K562 (cell line): ENCODE measurements at regions not wholly inside any gene's neighbourhood (a gene's known extent, or its start where the extent isn't known, plus 50 kb on each side); places are given as distances from the start of the nearest gene placed in this dataset.

Source experiments
- ATAC-seq: fragments of 200-7000 bp; cut with Tn5 transposase; 3 replicates; pipeline ENCODE4 v1.9.1; 2020; ENCODE audit warnings: moderate library complexity
- BruUV-seq: library from RNA; stranded (reverse); fragments of 400-500 nt; replicated peaks from 2 replicates; lab custom pipeline; 2021; lab: Mats Ljungman, UMichigan
- CTCF ChIA-PET: fragments of 300-600 bp; formaldehyde crosslinking; extraction: SDS; loops from one replicate; lab custom pipeline; 2021; ENCODE audit warnings: low intra/inter-chr PET ratio; lab: Yijun Ruan, JAX
- POLR2A ChIA-PET: fragments of 300-600, 350-650 bp; sonication (Branson Sonifier 250); formaldehyde crosslinking; extraction: SDS; loops from one replicate; lab custom pipeline; 2021; ENCODE audit warnings: antibody characterized with exemption, inconsistent platforms; lab: Yijun Ruan, JAX
- DNase-seq, 4 experiments: peaks; one replicate each; pipeline versions ENCODE4 v3.0.0 to v3.0.0-alpha.2; 2011 to 2018; ENCODE audit warnings: low spot score in 3 of 4, mixed read lengths in 3 of 4; ENCODE audit errors: extremely low read depth in 1 of 4
- FAIRE-seq: peaks from 2 replicates; lab custom pipeline; 2011; peaks lifted over from hg19 to GRCh38; lab: Jason Lieb, UNC
- H2AFZ ChIP-seq: 2 replicates; pipeline ENCODE4 v1.6.0; 2011; ENCODE audit warnings: low read depth, low read length, control low read depth, inconsistent platforms
- H3K27ac ChIP-seq: fragments of 200-600 bp; 3 replicates; pipeline ENCODE4 v1.8.0; 2011; ENCODE audit warnings: low read depth, mild to moderate bottlenecking, control low read depth, inconsistent platforms, low read length, moderate library complexity, mixed read lengths; ENCODE audit errors: extremely low read depth
- H3K27me3 ChIP-seq, 2 experiments: fragments of 300-600 bp in 1 of 2; 2 replicates in 1 of 2; 3 replicates in 1 of 2; pipeline versions ENCODE4 v1.6.0 to v1.8.0; 2011; ENCODE audit warnings: inconsistent platforms in 2 of 2, low read length in 2 of 2, mild to moderate bottlenecking in 1 of 2, mixed read lengths in 1 of 2, moderate library complexity in 1 of 2; ENCODE audit not compliant: control insufficient read depth in 2 of 2, insufficient read depth in 2 of 2
- H3K36me3 ChIP-seq: fragments of 300-600 bp; 3 replicates; pipeline ENCODE4 v1.8.0; 2011; ENCODE audit warnings: mild to moderate bottlenecking, low read length, inconsistent platforms; ENCODE audit not compliant: control insufficient read depth, insufficient read depth
- H3K4me1 ChIP-seq, 2 experiments: fragments of 200-600 bp in 1 of 2; replicated peaks in 1 of 2; 2 replicates in 1 of 2; 3 replicates in 1 of 2; pipeline versions ENCODE4 v1.5.1 to v1.8.0; 2011; ENCODE audit warnings: inconsistent platforms in 2 of 2, low read length in 2 of 2, mild to moderate bottlenecking in 1 of 2, mixed read lengths in 1 of 2, moderate library complexity in 1 of 2; ENCODE audit not compliant: control insufficient read depth in 2 of 2, insufficient read depth in 2 of 2
- H3K4me2 ChIP-seq: 2 replicates; pipeline ENCODE4 v1.6.1; 2011; ENCODE audit warnings: low read length, control low read depth, inconsistent platforms, mixed read lengths; ENCODE audit not compliant: insufficient read depth
- H3K4me3 ChIP-seq: fragments of 200-600 bp; sonication (generic), shearing (Covaris generic); 2 replicates; pipeline ENCODE4 v1.5.1; 2016; ENCODE audit warnings: control low read depth, inconsistent platforms
- H3K79me2 ChIP-seq: fragments of 200-600 bp; 3 replicates; pipeline ENCODE4 v1.8.0; 2011; ENCODE audit warnings: low read length, inconsistent platforms; ENCODE audit not compliant: control insufficient read depth, insufficient read depth
- H3K9ac ChIP-seq, 2 experiments: 2 replicates each; pipeline versions ENCODE4 v1.6.0 to v1.6.1; 2011; ENCODE audit warnings: low read depth in 2 of 2, low read length in 2 of 2, control low read depth in 1 of 2, inconsistent platforms in 1 of 2, mild to moderate bottlenecking in 1 of 2, mixed read lengths in 1 of 2; ENCODE audit not compliant: insufficient read depth in 1 of 2
- H3K9me1 ChIP-seq: one replicate; pipeline ENCODE4 v1.6.0; 2011; ENCODE audit warnings: inconsistent platforms, mild to moderate bottlenecking, low read length, moderate library complexity; ENCODE audit not compliant: control insufficient read depth, insufficient read depth
- H3K9me3 ChIP-seq: replicated peaks from 2 replicates; pipeline ENCODE4 v1.5.1; 2011; ENCODE audit warnings: low read depth, low read length, inconsistent platforms; ENCODE audit not compliant: control insufficient read depth, insufficient read depth
- H4K20me1 ChIP-seq: replicated peaks from 2 replicates; pipeline ENCODE4 v1.6.1; 2011; ENCODE audit warnings: low read length, inconsistent platforms, mixed read lengths; ENCODE audit not compliant: control insufficient read depth, insufficient read depth
- CAMTA2 ChIP-seq: fragments of 250-450 bp; sonication (Bioruptor Pico); conservative IDR thresholded peaks from 2 replicates; pipeline ENCODE4 v1.5.1; 2022
- CCNT2 ChIP-seq: IDR thresholded peaks from 2 replicates; pipeline ENCODE4 v1.6.1; 2011; ENCODE audit warnings: borderline replicate concordance, low read depth, mild to moderate bottlenecking, moderate library complexity, mixed read lengths, low read length; ENCODE audit not compliant: insufficient read length; ENCODE audit errors: extremely low read depth
- E2F4 ChIP-seq: sonication (generic); formaldehyde crosslinking; IDR thresholded peaks from 2 replicates; pipeline ENCODE4 v1.8.0; 2022; ENCODE audit warnings: mild to moderate bottlenecking, low read depth, missing genetic modification reagents
- GMEB1 ChIP-seq: fragments of 250-450 bp; sonication (Bioruptor Pico); IDR thresholded peaks from 2 replicates; pipeline ENCODE4 v1.4.0; 2020; ENCODE audit warnings: mild to moderate bottlenecking
- PRPF4 ChIP-seq: fragments of 200-400 bp; formaldehyde crosslinking; IDR thresholded peaks from one replicate; pipeline ENCODE4 v1.6.1; 2017; ENCODE audit warnings: low read length, low read depth, mild to moderate bottlenecking; ENCODE audit not compliant: insufficient read depth, poor library complexity, severe bottlenecking
- TGIF2 ChIP-seq: sonication (generic); formaldehyde crosslinking; IDR thresholded peaks from 2 replicates; pipeline ENCODE4 v1.8.1; 2022; ENCODE audit warnings: mild to moderate bottlenecking, missing genetic modification reagents, moderate library complexity
- ZNF263 ChIP-seq: sonication (generic); formaldehyde crosslinking; IDR thresholded peaks from 2 replicates; pipeline ENCODE4 v1.8.0; 2022; ENCODE audit warnings: mild to moderate bottlenecking, missing genetic modification reagents, borderline replicate concordance
- ZNF551 ChIP-seq: fragments of 250-450 bp; sonication (Bioruptor Pico); IDR thresholded peaks from 2 replicates; pipeline ENCODE4 v1.5.0; 2021; ENCODE audit warnings: mild to moderate bottlenecking, moderate library complexity
- ZNF589 ChIP-seq: fragments of 200-800 bp; sonication (Bioruptor generic); IDR thresholded peaks from 2 replicates; pipeline ENCODE4 v1.6.1; 2016; ENCODE audit warnings: low read depth, missing genetic modification characterization, missing compliant biosample characterization
- WGBS: fragments of 100-300 bp; shearing (Covaris generic); methylation state at CpG from one replicate; pipeline ENCODE4 v1.1.6; 2016; ENCODE audit warnings: low coverage, mixed read lengths; ENCODE audit not compliant: insufficient coverage; ENCODE audit errors: missing lambda C conversion rate; 5-methylcytosine and 5-hydroxymethylcytosine counted together
- in situ Hi-C: fragments of 300-500 bp; cut with MboI; formaldehyde crosslinking; loops from 4 replicates; pipeline ENCODE4 v1.15.0; 2018; ENCODE audit warnings: inconsistent platforms, mixed read lengths
- intact Hi-C: fragments of 100-400 bp; cut with micrococcal nuclease; formaldehyde crosslinking; loops from 2 replicates; pipeline ENCODE4 v1.14.2; 2022
- TF ChIP-seq, protein P1 (sequence below): fragments of 250-450 bp; sonication (Bioruptor Pico); IDR thresholded peaks from 2 replicates; pipeline ENCODE4 v1.4.0; 2020; ENCODE audit warnings: mild to moderate bottlenecking, moderate library complexity
- TF ChIP-seq, protein P2 (sequence below), 2 experiments: fragments of 200-800 bp in 1 of 2; sonication (Bioruptor generic) in 1 of 2; sonication (generic) in 1 of 2; formaldehyde crosslinking in 1 of 2; IDR thresholded peaks in 1 of 2; conservative IDR thresholded peaks in 1 of 2; 2 replicates each; pipeline versions ENCODE4 v1.5.0 to v1.6.1; 2016 to 2020; ENCODE audit warnings: missing compliant biosample characterization in 1 of 2, missing genetic modification characterization in 1 of 2, missing genetic modification reagents in 1 of 2

GRCh38 chr12:42730291-42730690 lies 140.7 kb upstream of the PRICKLE1 start (continued):
- TF ChIP-seq, protein P1, sequence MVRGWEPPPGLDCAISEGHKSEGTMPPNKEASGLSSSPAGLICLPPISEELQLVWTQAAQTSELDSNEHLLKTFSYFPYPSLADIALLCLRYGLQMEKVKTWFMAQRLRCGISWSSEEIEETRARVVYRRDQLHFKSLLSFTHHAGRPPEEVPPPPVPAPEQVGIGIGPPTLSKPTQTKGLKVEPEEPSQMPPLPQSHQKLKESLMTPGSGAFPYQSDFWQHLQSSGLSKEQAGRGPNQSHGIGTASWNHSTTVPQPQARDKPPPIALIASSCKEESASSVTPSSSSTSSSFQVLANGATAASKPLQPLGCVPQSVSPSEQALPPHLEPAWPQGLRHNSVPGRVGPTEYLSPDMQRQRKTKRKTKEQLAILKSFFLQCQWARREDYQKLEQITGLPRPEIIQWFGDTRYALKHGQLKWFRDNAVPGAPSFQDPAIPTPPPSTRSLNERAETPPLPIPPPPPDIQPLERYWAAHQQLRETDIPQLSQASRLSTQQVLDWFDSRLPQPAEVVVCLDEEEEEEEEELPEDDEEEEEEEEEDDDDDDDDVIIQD (CRISPR knock-in tag), result no peak
- TF ChIP-seq PRPF4 (no peak), CAMTA2 (CRISPR knock-in tag) (no peak), CCNT2 (no peak), ZNF589 (CRISPR knock-in tag) (no peak)

GRCh38 chr12:42729535-42729900 lies 140.0 kb upstream of the PRICKLE1 start:
- Histone ChIP-seq H3K36me3 (no peaks in the 10 kb centered on the region), H3K79me2 (no peaks in the 10 kb centered on the region), H3K4me2 (no peak overlapping the region), H3K27me3 (no peaks in the 10 kb centered on the region), H3K4me1 (no peaks in the 10 kb centered on the region), H3K27ac (no peak overlapping the region), H3K9ac (no peak overlapping the region), H3K9me1 (no peaks in the 10 kb centered on the region), H3K4me3 (no peak overlapping the region), H4K20me1 (no peaks in the 10 kb centered on the region), H2AFZ (no peak overlapping the region), H3K9me3 (no peaks in the 10 kb centered on the region)
- BruUV-seq, result no TSS peak
- TF ChIP-seq ZNF263 (CRISPR knock-in tag), result no peak
- TF ChIP-seq, protein P2, sequence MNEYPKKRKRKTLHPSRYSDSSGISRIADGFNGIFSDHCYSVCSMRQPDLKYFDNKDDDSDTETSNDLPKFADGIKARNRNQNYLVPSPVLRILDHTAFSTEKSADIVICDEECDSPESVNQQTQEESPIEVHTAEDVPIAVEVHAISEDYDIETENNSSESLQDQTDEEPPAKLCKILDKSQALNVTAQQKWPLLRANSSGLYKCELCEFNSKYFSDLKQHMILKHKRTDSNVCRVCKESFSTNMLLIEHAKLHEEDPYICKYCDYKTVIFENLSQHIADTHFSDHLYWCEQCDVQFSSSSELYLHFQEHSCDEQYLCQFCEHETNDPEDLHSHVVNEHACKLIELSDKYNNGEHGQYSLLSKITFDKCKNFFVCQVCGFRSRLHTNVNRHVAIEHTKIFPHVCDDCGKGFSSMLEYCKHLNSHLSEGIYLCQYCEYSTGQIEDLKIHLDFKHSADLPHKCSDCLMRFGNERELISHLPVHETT (CRISPR knock-in tag; conservative IDR thresholded peaks at IDR 0.05 in 1 of 2, IDR thresholded peaks at IDR 0.05 in 1 of 2), result no peak
- TF ChIP-seq E2F4, result no peak
- no peak for TF ChIP-seq ZNF551 (CRISPR knock-in tag)
- no peak for TF ChIP-seq TGIF2 (CRISPR knock-in tag)
- no peak for TF ChIP-seq GMEB1 (CRISPR knock-in tag)
- ATAC-seq (no peak), DNase-seq (no peak), FAIRE-seq (no peak)
- ChIA-PET CTCF (no interaction called here), POLR2A (no interaction called here)
- intact Hi-C loops, result no loop called here
- in situ Hi-C loops, result no loop called here
- 0% methylated on average over 3 of the region's 3 CpGs for WGBS
